Tibial artery (tissue), 4 donors: ENCODE measurements at regions not wholly inside any gene's neighbourhood (a gene's known extent, or its start where the extent isn't known, plus 50 kb on each side); places are given as distances from the start of the nearest gene placed in this dataset.

Source experiments
- DNase-seq, 2 donors: peaks; one replicate each; pipeline ENCODE4 v3.0.0-alpha.2; 2019
- H3K27ac ChIP-seq, 2 donors: fragments of 200-600 bp; sonication (generic) in 1 of 2; 1 replicate in 1 of 2; 2 replicates in 1 of 2; pipeline ENCODE4 v1.5.1; 2018 to 2019; ENCODE audit warnings: mild to moderate bottlenecking in 1 of 2
- H3K27me3 ChIP-seq, 2 donors: fragments of 200-600 bp; sonication (generic) in 1 of 2; one replicate each; pipeline versions ENCODE4 v1.5.1 to v1.6.0; 2016 to 2019
- H3K36me3 ChIP-seq, 3 donors: fragments of 200-600 bp; sonication (generic) in 2 of 3; one replicate each; pipeline ENCODE4 v1.5.1; 2016 to 2019; ENCODE audit warnings: mild to moderate bottlenecking in 2 of 3
- H3K4me1 ChIP-seq, 4 donors: fragments of 200-600 bp; sonication (generic) in 2 of 4; 1 replicate in 3 of 4; 2 replicates in 1 of 4; pipeline ENCODE4 v1.5.1; 2016 to 2019
- H3K4me3 ChIP-seq, 2 donors: fragments of 200-600 bp; sonication (generic) in 1 of 2; 1 replicate in 1 of 2; 2 replicates in 1 of 2; pipeline ENCODE4 v1.5.1; 2018 to 2019; ENCODE audit warnings: mild to moderate bottlenecking in 2 of 2
- H3K9me3 ChIP-seq, 3 donors: fragments of 200-600 bp; sonication (generic) in 1 of 3; one replicate each; pipeline ENCODE4 v1.5.1; 2016 to 2019
- CTCF ChIP-seq, 2 experiments: fragments of 200-600 bp in 1 of 2; fragments of 450-650 bp in 1 of 2; IDR thresholded peaks; one replicate each; pipeline ENCODE4 v1.5.1; 2017 to 2019; ENCODE audit warnings: antibody characterized with exemption in 2 of 2, mild to moderate bottlenecking in 1 of 2, moderate library complexity in 1 of 2
- intact Hi-C: fragments of 100-400 bp; cut with DNase I; formaldehyde crosslinking; loops from one replicate; pipeline ENCODE4 v1.15.0; 2023; ENCODE audit warnings: low total_unique reads

GRCh38 chr16:17729820-17730219 is 259.1 kb upstream of the XYLT1 start:
- no peaks in the 10 kb centered on the region for H3K4me1 ChIP-seq
- TF ChIP-seq CTCF (IDR thresholded peaks at IDR 0.05): no peak
- no peaks in the 10 kb centered on the region for H3K27me3 ChIP-seq
- intact Hi-C loops: no loop called here
- no peaks in the 10 kb centered on the region for H3K36me3 ChIP-seq
- H3K9me3 ChIP-seq: no peaks in the 10 kb centered on the region
- H3K4me3 ChIP-seq: no peak overlapping the region
- no peak overlapping the region for H3K27ac ChIP-seq
- no peak for DNase-seq

GRCh38 chr16:17728196-17728595 is 257.4 kb upstream of the XYLT1 start:
- intact Hi-C loops: no loop called here
- TF ChIP-seq CTCF (IDR thresholded peaks at IDR 0.05): no peak
- Histone ChIP-seq H3K27me3 (no peaks in the 10 kb centered on the region), H3K9me3 (no peaks in the 10 kb centered on the region), H3K4me3 (no peak overlapping the region), H3K27ac (no peak overlapping the region), H3K4me1 (no peaks in the 10 kb centered on the region), H3K36me3 (no peaks in the 10 kb centered on the region)
- DNase-seq: no peak

- H3K27ac ChIP-seq: no peak overlapping the region
- H3K4me3 ChIP-seq: no peak overlapping the region
- intact Hi-C loops: no loop called here
- no peak for DNase-seq
- no peaks in the 10 kb centered on the region for H3K4me1 ChIP-seq
- H3K27me3 ChIP-seq: no peaks in the 10 kb centered on the region
- H3K36me3 ChIP-seq: no peaks in the 10 kb centered on the region
- no peak for TF ChIP-seq CTCF (IDR thresholded peaks at IDR 0.05)
- no peaks in the 10 kb centered on the region for H3K9me3 ChIP-seq
Measured at GRCh38 chr16:17724242-17724898, 253.6 kb upstream of the XYLT1 start.

- no peak overlapping the region for H3K4me3 ChIP-seq
- no peaks in the 10 kb centered on the region for H3K4me1 ChIP-seq
- H3K9me3 ChIP-seq: no peaks in the 10 kb centered on the region
- TF ChIP-seq CTCF (IDR thresholded peaks at IDR 0.05): no peak
- intact Hi-C loops: no loop called here
- H3K36me3 ChIP-seq: no peaks in the 10 kb centered on the region
- H3K27ac ChIP-seq: no peak overlapping the region
- DNase-seq: no peak
- H3K27me3 ChIP-seq: no peaks in the 10 kb centered on the region
Measured at GRCh38 chr16:17723531-17724134, 252.9 kb upstream of the XYLT1 start.

GRCh38 chr16:17718495-17718894 is 247.7 kb upstream of the XYLT1 start:
- DNase-seq: no peak
- Histone ChIP-seq H3K4me1 (no peaks in the 10 kb centered on the region), H3K9me3 (no peaks in the 10 kb centered on the region), H3K27me3 (no peaks in the 10 kb centered on the region), H3K4me3 (no peak overlapping the region), H3K27ac (no peak overlapping the region), H3K36me3 (no peaks in the 10 kb centered on the region)
- no peak for TF ChIP-seq CTCF (IDR thresholded peaks at IDR 0.05)
- intact Hi-C loops: no loop called here
